H1 (cell line): ENCODE measurements at regions not wholly inside any gene's neighbourhood (a gene's known extent, or its start where the extent isn't known, plus 50 kb on each side); places are given as distances from the start of the nearest gene placed in this dataset.

ENCODE experiments used
- CTCF ChIA-PET: fragments of 300-600 bp; sonication (Branson Sonifier 250); formaldehyde crosslinking; loops from one replicate; lab custom pipeline; 2021; ENCODE audit not compliant: partially characterized antibody; lab: Charles Lee
- POLR2A ChIA-PET: fragments of 300-600 bp; sonication (Branson Sonifier 250); formaldehyde crosslinking; loops from one replicate; lab custom pipeline; 2021; ENCODE audit warnings: inconsistent platforms; ENCODE audit not compliant: partially characterized antibody; lab: Charles Lee
- DNase-seq, 2 experiments: peaks; one replicate each; pipeline versions ENCODE4 v3.0.0 to v3.0.0-alpha.2; 2010 to 2022; ENCODE audit warnings: low spot score in 2 of 2, low read depth in 1 of 2, mixed read lengths in 1 of 2
- FAIRE-seq: peaks from 2 replicates; lab custom pipeline; 2011; peaks lifted over from hg19 to GRCh38; lab: Jason Lieb, UNC
- H2AFZ ChIP-seq: 2 replicates; pipeline ENCODE4 v1.8.1; 2012; ENCODE audit warnings: low read length, inconsistent platforms
- H2AK5ac ChIP-seq: 2 replicates; pipeline ENCODE4 v1.6.1; 2013; ENCODE audit warnings: low read depth, low read length
- H2BK120ac ChIP-seq: replicated peaks from 2 replicates; pipeline ENCODE3; 2013; ENCODE audit warnings: low read depth, low read length, inconsistent platforms
- H2BK12ac ChIP-seq: 2 replicates; pipeline ENCODE4 v1.6.1; 2013; ENCODE audit warnings: low read depth, low read length
- H2BK15ac ChIP-seq: 2 replicates; pipeline ENCODE4 v1.6.1; 2013; ENCODE audit warnings: low read length
- H2BK20ac ChIP-seq: 2 replicates; pipeline ENCODE4 v1.6.1; 2013; ENCODE audit warnings: low read length
- H2BK5ac ChIP-seq: 2 replicates; pipeline ENCODE4 v1.6.1; 2013; ENCODE audit warnings: low read depth, low read length
- H3K14ac ChIP-seq: 2 replicates; pipeline ENCODE4 v1.6.1; 2013; ENCODE audit warnings: inconsistent platforms; ENCODE audit not compliant: insufficient read length
- H3K18ac ChIP-seq: 2 replicates; pipeline ENCODE4 v1.6.1; 2013; ENCODE audit warnings: low read length; ENCODE audit errors: extremely low read depth
- H3K23ac ChIP-seq: 2 replicates; pipeline ENCODE4 v1.6.1; 2013; ENCODE audit warnings: inconsistent platforms; ENCODE audit not compliant: insufficient read length
- H3K23me2 ChIP-seq: 2 replicates; pipeline ENCODE4 v1.6.1; 2013; ENCODE audit warnings: low read depth, low read length
- H3K27ac ChIP-seq: 2 replicates; pipeline ENCODE4 v1.6.1; 2011; ENCODE audit warnings: low read depth, low read length, inconsistent platforms
- H3K27me3 ChIP-seq, 4 experiments: replicated peaks in 1 of 4; 1 replicate in 1 of 4; 2 replicates in 3 of 4; pipeline versions ENCODE4 v1.6.1 to v1.8.1; 2011 to 2013; ENCODE audit warnings: low read length in 3 of 4, mild to moderate bottlenecking in 3 of 4, inconsistent platforms in 2 of 4, mixed read lengths in 2 of 4, moderate library complexity in 1 of 4; ENCODE audit not compliant: control insufficient read depth in 3 of 4, insufficient read depth in 3 of 4; ENCODE audit errors: extremely low read depth in 1 of 4
- H3K36me3 ChIP-seq, 4 experiments: 2 replicates each; pipeline versions ENCODE4 v1.6.1 to v1.8.1; 2011 to 2013; ENCODE audit warnings: mild to moderate bottlenecking in 4 of 4, low read length in 3 of 4, moderate library complexity in 2 of 4, control low read depth in 1 of 4, inconsistent platforms in 1 of 4; ENCODE audit not compliant: insufficient read depth in 4 of 4, control insufficient read depth in 2 of 4
- H3K4ac ChIP-seq: replicated peaks from 2 replicates; pipeline ENCODE3; 2013; ENCODE audit warnings: low read length, low read depth, mixed read lengths, inconsistent platforms; ENCODE audit not compliant: insufficient read length
- H3K4me1 ChIP-seq, 4 experiments: replicated peaks in 1 of 4; 1 replicate in 1 of 4; 2 replicates in 3 of 4; pipeline versions ENCODE4 v1.6.1 to v1.8.1; 2011 to 2013; ENCODE audit warnings: low read length in 3 of 4, inconsistent platforms in 2 of 4, mixed read lengths in 1 of 4; ENCODE audit not compliant: insufficient read depth in 4 of 4, control insufficient read depth in 3 of 4
- H3K4me2 ChIP-seq, 2 experiments: 2 replicates each; pipeline versions ENCODE4 v1.6.1 to v1.8.1; 2011 to 2013; ENCODE audit warnings: low read depth in 2 of 2, low read length in 2 of 2, control low read depth in 1 of 2, inconsistent platforms in 1 of 2, mild to moderate bottlenecking in 1 of 2; ENCODE audit not compliant: insufficient read depth in 1 of 2
- H3K4me3 ChIP-seq, 4 experiments: fragments of 200-600, 300-600 bp in 1 of 4; sonication (generic), shearing (Covaris generic), sonication (Bioruptor Twin) in 1 of 4; 2 replicates each; pipeline versions ENCODE4 v1.5.1 to v1.8.1; 2011 to 2016; ENCODE audit warnings: low read length in 4 of 4, low read depth in 3 of 4, control low read depth in 2 of 4, inconsistent platforms in 2 of 4, mild to moderate bottlenecking in 2 of 4, mixed read lengths in 1 of 4, moderate library complexity in 1 of 4; ENCODE audit not compliant: insufficient read depth in 2 of 4; ENCODE audit errors: extremely low read depth in 1 of 4
- H3K56ac ChIP-seq: replicated peaks from 2 replicates; pipeline ENCODE3; 2013; ENCODE audit warnings: low read depth, mild to moderate bottlenecking, mixed read lengths, low read length, inconsistent platforms; ENCODE audit not compliant: insufficient read length
- H3K79me1 ChIP-seq: 2 replicates; pipeline ENCODE4 v1.6.1; 2013; ENCODE audit warnings: low read depth, low read length, control low read depth
- H3K79me2 ChIP-seq, 2 experiments: 2 replicates each; pipeline versions ENCODE4 v1.6.1 to v1.8.1; 2012 to 2013; ENCODE audit warnings: low read length in 2 of 2, mild to moderate bottlenecking in 2 of 2, inconsistent platforms in 1 of 2; ENCODE audit not compliant: insufficient read depth in 2 of 2, control insufficient read depth in 1 of 2
- H3K9ac ChIP-seq, 4 experiments: replicated peaks in 1 of 4; 1 replicate in 1 of 4; 2 replicates in 3 of 4; pipeline versions ENCODE4 v1.6.1 to v1.8.1; 2011 to 2013; ENCODE audit warnings: low read depth in 3 of 4, low read length in 3 of 4, control low read depth in 2 of 4, mild to moderate bottlenecking in 2 of 4, moderate library complexity in 2 of 4, inconsistent platforms in 1 of 4; ENCODE audit errors: extremely low read depth in 1 of 4
- H3K9me3 ChIP-seq, 2 experiments: 2 replicates each; pipeline versions ENCODE4 v1.6.1 to v1.8.1; 2012 to 2013; ENCODE audit warnings: mild to moderate bottlenecking in 2 of 2, moderate library complexity in 2 of 2, control low read depth in 1 of 2, inconsistent platforms in 1 of 2, low read depth in 1 of 2, low read length in 1 of 2, mixed read lengths in 1 of 2; ENCODE audit not compliant: insufficient read depth in 2 of 2
- H4K20me1 ChIP-seq, 2 experiments: replicated peaks in 1 of 2; 2 replicates each; pipeline versions ENCODE3 to v1.8.1; 2011 to 2013; ENCODE audit warnings: inconsistent platforms in 2 of 2, low read length in 2 of 2, mild to moderate bottlenecking in 1 of 2; ENCODE audit not compliant: insufficient read depth in 2 of 2, control insufficient read depth in 1 of 2
- H4K5ac ChIP-seq: 2 replicates; pipeline ENCODE4 v1.6.1; 2013; ENCODE audit warnings: low read length, low read depth, mixed read lengths, inconsistent platforms; ENCODE audit not compliant: insufficient read length
- H4K8ac ChIP-seq: 2 replicates; pipeline ENCODE4 v1.8.0; 2013; ENCODE audit warnings: mild to moderate bottlenecking, moderate library complexity, low read length, inconsistent platforms; ENCODE audit not compliant: insufficient read depth; ENCODE audit errors: extremely low read depth
- H4K91ac ChIP-seq: replicated peaks from 2 replicates; pipeline ENCODE3; 2013; ENCODE audit warnings: low read length, mixed read lengths, inconsistent platforms; ENCODE audit not compliant: insufficient read length
- TEAD4 ChIP-seq: IDR thresholded peaks from 2 replicates; pipeline ENCODE4 v1.6.1; 2012; ENCODE audit warnings: low read depth, low read length, inconsistent platforms, mixed read lengths
- WGBS, 2 experiments: shearing (Covaris generic) in 1 of 2; methylation state at CpG; one replicate each; pipeline versions ENCODE4 v1.1.6 to v1.1.7; 2013 to 2015; ENCODE audit warnings: low lambda C conversion rate in 2 of 2, mixed read lengths in 2 of 2, inconsistent platforms in 1 of 2, low coverage in 1 of 2, missing lambda C conversion rate in 1 of 2; ENCODE audit not compliant: insufficient replicate concordance in 2 of 2, insufficient coverage in 1 of 2, insufficient read length in 1 of 2; ENCODE audit errors: extremely low coverage in 1 of 2, missing lambda C conversion rate in 1 of 2; 5-methylcytosine and 5-hydroxymethylcytosine counted together

GRCh38 chr11:127255209-127255608 lies 254.6 kb upstream of the KIRREL3 start:
- Histone ChIP-seq H2BK20ac (no peak overlapping the region), H4K5ac (no peak overlapping the region), H4K20me1 (no peaks in the 10 kb centered on the region), H2BK120ac (no peak overlapping the region), H3K27ac (no peak overlapping the region; the same call in 1 of the 2 replicates), H3K4ac (no peak overlapping the region), H3K4me2 (no peak overlapping the region), H3K18ac (no peak overlapping the region), H3K79me2 (no peaks in the 10 kb centered on the region), H3K79me1 (no peaks in the 10 kb centered on the region), H4K8ac (peak overlapping the region; percentile 38; the same call in 1 of the 2 replicates), H2BK12ac (no peak overlapping the region), H2AFZ (no peak overlapping the region), H3K9ac (no peak overlapping the region), H2AK5ac (no peak overlapping the region), H3K23ac (no peak overlapping the region), H3K23me2 (no peaks in the 10 kb centered on the region), H3K36me3 (no peaks in the 10 kb centered on the region), H2BK5ac (no peak overlapping the region), H4K91ac (no peak overlapping the region), H3K4me3 (no peak overlapping the region), H2BK15ac (no peak overlapping the region), H3K56ac (no peak overlapping the region), H3K4me1 (no peaks in the 10 kb centered on the region), H3K14ac (no peak overlapping the region), H3K9me3 (no peaks in the 10 kb centered on the region), H3K27me3 (no peaks in the 10 kb centered on the region)
- ChIA-PET CTCF (interaction anchor here (1.0 to 1.2 kb wide), 3 partner anchors 16 to 149 kb away, joined by 3 to 5 read pairs (median 3); no protein-coding TSS in a partner anchor), POLR2A (no interaction called here)
- no peak for FAIRE-seq
- 91% methylated on average over 6 of the region's 6 CpGs; no CpG with 5 or more reads in 1 of the 2 experiments for whole genome bisulfite sequencing, 2 experiments
- DNase-seq: no peak
- no peak for TF ChIP-seq TEAD4
- TF ChIP-seq, all 59 proteins: peak for 0
